GM23338 (cell line): ENCODE measurements at regions not wholly inside any gene's neighbourhood (a gene's known extent, or its start where the extent isn't known, plus 50 kb on each side); places are given as distances from the start of the nearest gene placed in this dataset.

ENCODE experiments used
- ATAC-seq: fragments of 200-7000 bp; cut with Tn5 transposase; 3 replicates; pipeline ENCODE4 v1.9.1; 2020
- DNase-seq: peaks from one replicate; pipeline ENCODE4 v3.0.0-alpha.2; 2015; ENCODE audit warnings: low spot score
- H2AFZ ChIP-seq: fragments of 200-600 bp; sonication (generic); 2 replicates; pipeline ENCODE4 v1.8.0; 2016; ENCODE audit warnings: antibody characterized with exemption, mild to moderate bottlenecking, moderate library complexity
- H3F3A ChIP-seq: fragments of 200-600 bp; sonication (generic); replicated peaks from 2 replicates; pipeline ENCODE4 v1.8.0; 2017; ENCODE audit warnings: antibody characterized with exemption, mixed run types, low read depth
- H3K27ac ChIP-seq: fragments of 200-600 bp; sonication (generic); 2 replicates; pipeline ENCODE4 v1.6.1; 2016; ENCODE audit warnings: low read depth
- H3K27me3 ChIP-seq: fragments of 200-600 bp; sonication (generic); 2 replicates; pipeline ENCODE4 v1.8.0; 2016; ENCODE audit warnings: mild to moderate bottlenecking, mixed run types, moderate library complexity; ENCODE audit not compliant: insufficient read depth
- H3K36me3 ChIP-seq: fragments of 200-600 bp; sonication (generic); 2 replicates; pipeline ENCODE4 v1.8.0; 2016; ENCODE audit warnings: mild to moderate bottlenecking; ENCODE audit not compliant: insufficient read depth
- H3K4me1 ChIP-seq: fragments of 200-600 bp; sonication (generic); 2 replicates; pipeline ENCODE4 v1.8.0; 2016; ENCODE audit warnings: mild to moderate bottlenecking, moderate library complexity; ENCODE audit not compliant: insufficient read depth
- H3K4me2 ChIP-seq: fragments of 200-600 bp; sonication (generic); 2 replicates; pipeline ENCODE4 v1.7.1; 2017; ENCODE audit warnings: mixed run types
- H3K4me3 ChIP-seq: fragments of 200-600 bp; sonication (generic); 2 replicates; pipeline ENCODE4 v1.6.1; 2016; ENCODE audit warnings: mixed run types
- H3K79me2 ChIP-seq: fragments of 200-600 bp; sonication (generic); replicated peaks from 2 replicates; pipeline ENCODE4 v1.8.0; 2017; ENCODE audit warnings: mild to moderate bottlenecking; ENCODE audit not compliant: insufficient read depth
- H3K9me2 ChIP-seq: fragments of 200-600 bp; sonication (generic); 2 replicates; pipeline ENCODE4 v1.8.0; 2017; ENCODE audit not compliant: insufficient read depth
- H4K20me1 ChIP-seq: fragments of 200-600 bp; sonication (generic); replicated peaks from 2 replicates; pipeline ENCODE4 v1.8.0; 2017; ENCODE audit warnings: mild to moderate bottlenecking; ENCODE audit not compliant: insufficient read depth
- H3K27ac Mint-ChIP-seq: 2 replicates; pipeline ENCODE4 v1.8.0; 2020; ENCODE audit warnings: inconsistent platforms, mild to moderate bottlenecking, moderate library complexity, mixed read lengths
- H3K27me3 Mint-ChIP-seq: 3 replicates; pipeline ENCODE4 v1.8.0; 2022; ENCODE audit warnings: low read depth, mild to moderate bottlenecking, moderate library complexity, mixed read lengths, inconsistent platforms; ENCODE audit not compliant: insufficient read depth, poor library complexity
- H3K36me3 Mint-ChIP-seq: 3 replicates; pipeline ENCODE4 v1.8.0; 2021; ENCODE audit warnings: low read depth, mild to moderate bottlenecking, inconsistent platforms, moderate library complexity, mixed read lengths
- H3K4me1 Mint-ChIP-seq: 3 replicates; pipeline ENCODE4 v1.8.0; 2020; ENCODE audit warnings: mild to moderate bottlenecking, inconsistent platforms, mixed read lengths
- H3K4me3 Mint-ChIP-seq: 3 replicates; pipeline ENCODE4 v1.8.0; 2021; ENCODE audit warnings: moderate library complexity, mild to moderate bottlenecking, inconsistent platforms, mixed read lengths
- H3K9me3 Mint-ChIP-seq: 3 replicates; pipeline ENCODE4 v1.8.0; 2020; ENCODE audit warnings: moderate library complexity, mild to moderate bottlenecking, inconsistent platforms, mixed read lengths
- CTCF ChIP-seq, 2 experiments: fragments of 200-600 bp in 1 of 2; sonication (generic) in 1 of 2; conservative IDR thresholded peaks; 2 replicates each; pipeline versions ENCODE4 v1.5.1 to v1.6.1; 2016 to 2017; ENCODE audit warnings: antibody characterized with exemption in 2 of 2, low read depth in 2 of 2, mild to moderate bottlenecking in 2 of 2, moderate library complexity in 1 of 2
- ETS1 ChIP-seq: IDR thresholded peaks from 2 replicates; pipeline ENCODE4 v1.6.1; 2016; ENCODE audit warnings: antibody characterized with exemption
- EZH2 ChIP-seq: fragments of 200-600 bp; sonication (generic); IDR thresholded peaks from one replicate; pipeline ENCODE4 v1.8.0; 2017; ENCODE audit warnings: antibody characterized with exemption, mild to moderate bottlenecking, low read depth; ENCODE audit not compliant: unreplicated experiment
- REST ChIP-seq: IDR thresholded peaks from one replicate; pipeline ENCODE4 v1.6.1; 2018; ENCODE audit warnings: antibody characterized with exemption; ENCODE audit not compliant: unreplicated experiment
- STAT1 ChIP-seq: IDR thresholded peaks from one replicate; pipeline ENCODE4 v1.6.1; 2016; ENCODE audit warnings: antibody characterized with exemption; ENCODE audit not compliant: unreplicated experiment
- ZNF114 ChIP-seq: fragments of 250-450 bp; sonication (Bioruptor Pico); IDR thresholded peaks from 2 replicates; pipeline ENCODE4 v1.5.0; 2020; ENCODE audit warnings: mild to moderate bottlenecking, moderate library complexity
- ZNF331 ChIP-seq: fragments of 250-450 bp; sonication (Bioruptor Pico); IDR thresholded peaks from 2 replicates; pipeline ENCODE4 v1.5.0; 2020; ENCODE audit warnings: low read depth, mild to moderate bottlenecking, moderate library complexity
- ZNF462 ChIP-seq: fragments of 250-450 bp; sonication (Bioruptor Pico); IDR thresholded peaks from 2 replicates; pipeline ENCODE4 v1.5.0; 2020; ENCODE audit warnings: mild to moderate bottlenecking, moderate library complexity

- H3K79me2 ChIP-seq: no peaks in the 10 kb centered on the region
- H3F3A ChIP-seq: no peaks in the 10 kb centered on the region
- H3K27me3 ChIP-seq: no peaks in the 10 kb centered on the region
- H3K4me2 ChIP-seq: no peak overlapping the region
- Mint-ChIP-seq H3K27me3 (peaks cover 3% of the 10 kb centered on the region), H3K4me1 (no peaks in the 10 kb centered on the region), H3K9me3 (peaks cover 4% of the 10 kb centered on the region; the same call in 1 of the 3 replicates), H3K4me3 (no peak overlapping the region), H3K27ac (no peak overlapping the region), H3K36me3 (no peaks in the 10 kb centered on the region; the same call in 2 of the 3 replicates)
- no peaks in the 10 kb centered on the region for H4K20me1 ChIP-seq
- TF ChIP-seq ZNF462 (CRISPR knock-in tag) (no peak), STAT1 (no peak), ZNF114 (CRISPR knock-in tag) (no peak), ETS1 (no peak), EZH2 (no peak), CTCF (conservative IDR thresholded peaks at IDR 0.05; ENCODE audit: low read depth in 2 of 2) (no peak), ZNF331 (CRISPR knock-in tag) (no peak), REST (no peak)
- no peak for ATAC-seq
- H3K4me3 ChIP-seq: no peak overlapping the region
- H2AFZ ChIP-seq: no peak overlapping the region
- no peak overlapping the region for H3K27ac ChIP-seq
- no peak for DNase-seq
- no peaks in the 10 kb centered on the region for H3K9me2 ChIP-seq
- 0 out of 2 replicates have a peak, but pooled peaks cover 4% of the 10 kb centered on the region for H3K36me3 ChIP-seq
- no peaks in the 10 kb centered on the region for H3K4me1 ChIP-seq
These were observed 64.9 kb upstream of the PTGFRN start for GRCh38 chr1:116844775-116845174.
